HEK293T (cell line): ENCODE measurements at regions not wholly inside any gene's neighbourhood (a gene's known extent, or its start where the extent isn't known, plus 50 kb on each side); places are given as distances from the start of the nearest gene placed in this dataset.

ENCODE experiments used
- ARNT ChIP-seq: fragments of 450-650 bp; IDR thresholded peaks from 2 replicates; pipeline ENCODE4 v1.6.1; 2017; ENCODE audit warnings: mild to moderate bottlenecking
- BHLHE40 ChIP-seq: fragments of 450-650 bp; IDR thresholded peaks from 2 replicates; pipeline ENCODE4 v1.6.1; 2016; ENCODE audit warnings: mild to moderate bottlenecking, moderate library complexity, borderline replicate concordance
- FOXK2 ChIP-seq: fragments of 450-650 bp; IDR thresholded peaks from 2 replicates; pipeline ENCODE4 v1.6.1; 2016; ENCODE audit warnings: mild to moderate bottlenecking
- FOXM1 ChIP-seq: fragments of 450-650 bp; IDR thresholded peaks from 2 replicates; pipeline ENCODE4 v1.6.1; 2017; ENCODE audit warnings: mild to moderate bottlenecking, borderline replicate concordance
- L3MBTL2 ChIP-seq: fragments of 450-650 bp; conservative IDR thresholded peaks from 2 replicates; pipeline ENCODE4 v1.6.1; 2016; ENCODE audit warnings: mild to moderate bottlenecking
- LEF1 ChIP-seq: fragments of 450-650 bp; IDR thresholded peaks from 2 replicates; pipeline ENCODE4 v1.6.1; 2017; ENCODE audit warnings: mild to moderate bottlenecking, borderline replicate concordance
- PKNOX1 ChIP-seq: fragments of 450-650 bp; IDR thresholded peaks from 2 replicates; pipeline ENCODE4 v1.6.1; 2016
- SP1 ChIP-seq: fragments of 450-650 bp; IDR thresholded peaks from 2 replicates; pipeline ENCODE4 v1.6.1; 2017
- SUZ12 ChIP-seq: fragments of 450-650 bp; IDR thresholded peaks from 2 replicates; pipeline ENCODE4 v1.6.1; 2016; ENCODE audit warnings: mild to moderate bottlenecking
- ZNF384 ChIP-seq: fragments of 450-650 bp; IDR thresholded peaks from 2 replicates; pipeline ENCODE4 v1.6.1; 2016

- TF ChIP-seq ARNT, result no peak
- no peak for TF ChIP-seq SP1
- no peak for TF ChIP-seq PKNOX1
- no peak for TF ChIP-seq LEF1
- TF ChIP-seq FOXM1, result no peak
- TF ChIP-seq L3MBTL2, result no peak
- TF ChIP-seq FOXK2, result no peak
- no peak for TF ChIP-seq BHLHE40
- TF ChIP-seq ZNF384, result no peak
- TF ChIP-seq SUZ12, result no peak
Observed at GRCh38 chr20:10946124-10946880, 272.5 kb upstream of the JAG1 start.
